Body of pancreas (tissue), 4 donors: ENCODE measurements at regions not wholly inside any gene's neighbourhood (a gene's known extent, or its start where the extent isn't known, plus 50 kb on each side); places are given as distances from the start of the nearest gene placed in this dataset.

ENCODE experiments used
- CTCF ChIP-seq, 7 experiments: fragments of 450-650 bp in 4 of 7; fragments of 200-600 bp in 3 of 7; sonication (generic) in 3 of 7; IDR thresholded peaks; one replicate each; pipeline ENCODE4 v1.5.1; 2016 to 2019; ENCODE audit warnings: antibody characterized with exemption in 7 of 7
- POLR2A ChIP-seq, 3 donors: fragments of 450-650 bp; IDR thresholded peaks; one replicate each; pipeline ENCODE4 v1.6.1; 2016; ENCODE audit warnings: antibody characterized with exemption in 3 of 3, mild to moderate bottlenecking in 2 of 3

GRCh38 chr17:83196024-83196365 is 116.6 kb downstream of the METRNL start:
- TF ChIP-seq CTCF (IDR thresholded peaks at IDR 0.05), result no peak
- TF ChIP-seq POLR2A (IDR thresholded peaks at IDR 0.05), result no peak
